Thyroid gland (tissue), 4 donors: ENCODE measurements at regions not wholly inside any gene's neighbourhood (a gene's known extent, or its start where the extent isn't known, plus 50 kb on each side); places are given as distances from the start of the nearest gene placed in this dataset.

Experiments
- DNase-seq, 2 donors: peaks; one replicate each; pipeline ENCODE4 v3.0.0-alpha.2; 2019
- H3K27ac ChIP-seq, 3 donors: fragments of 200-600 bp; sonication (generic); 1 replicate in 2 of 3; 2 replicates in 1 of 3; pipeline ENCODE4 v1.5.1; 2016 to 2019; ENCODE audit warnings: mild to moderate bottlenecking in 1 of 3, moderate library complexity in 1 of 3
- H3K27me3 ChIP-seq: fragments of 200-600 bp; sonication (generic); one replicate; pipeline ENCODE4 v1.5.1; 2019
- H3K36me3 ChIP-seq, 2 donors: fragments of 200-600 bp; sonication (generic); one replicate each; pipeline ENCODE4 v1.5.1; 2016 to 2019
- H3K4me1 ChIP-seq, 2 donors: fragments of 200-600 bp; sonication (generic); one replicate each; pipeline ENCODE4 v1.5.1; 2017 to 2019
- H3K4me3 ChIP-seq, 3 donors: fragments of 200-600 bp; sonication (generic); replicated peaks in 1 of 3; 1 replicate in 2 of 3; 2 replicates in 1 of 3; pipeline ENCODE4 v1.5.1; 2016; ENCODE audit warnings: mild to moderate bottlenecking in 1 of 3
- H3K9me3 ChIP-seq: fragments of 200-600 bp; sonication (generic); one replicate; pipeline ENCODE4 v1.5.1; 2017
- CTCF ChIP-seq, 6 experiments: fragments of 200-600 bp in 3 of 6; fragments of 450-650 bp in 3 of 6; sonication (generic) in 3 of 6; IDR thresholded peaks; one replicate each; pipeline ENCODE4 v1.5.1; 2016 to 2019; ENCODE audit warnings: antibody characterized with exemption in 6 of 6, mild to moderate bottlenecking in 2 of 6, inconsistent platforms in 1 of 6, moderate library complexity in 1 of 6
- POLR2A ChIP-seq, 2 donors: fragments of 450-650 bp; IDR thresholded peaks; one replicate each; pipeline ENCODE4 v1.6.1; 2017; ENCODE audit warnings: antibody characterized with exemption in 2 of 2, mild to moderate bottlenecking in 2 of 2, moderate library complexity in 1 of 2
- WGBS, 2 donors: methylation state at CpG; one replicate each; pipeline ENCODE4 v1.1.5; 2017; 5-methylcytosine and 5-hydroxymethylcytosine counted together
- intact Hi-C: fragments of 100-400 bp; cut with DNase I; formaldehyde crosslinking; loops from one replicate; pipeline ENCODE4 v1.15.1; 2023

- intact Hi-C loops, result no loop called here
- WGBS, 2 donors, result 40 to 49% methylated on average over 5 of the region's 5 CpGs
- H3K4me1 ChIP-seq, result peaks cover 3% of the 10 kb centered on the region in 2 donors
Measured at GRCh38 chr5:8184455-8185063, 315.6 kb downstream of the MTRR start.

DNA sequence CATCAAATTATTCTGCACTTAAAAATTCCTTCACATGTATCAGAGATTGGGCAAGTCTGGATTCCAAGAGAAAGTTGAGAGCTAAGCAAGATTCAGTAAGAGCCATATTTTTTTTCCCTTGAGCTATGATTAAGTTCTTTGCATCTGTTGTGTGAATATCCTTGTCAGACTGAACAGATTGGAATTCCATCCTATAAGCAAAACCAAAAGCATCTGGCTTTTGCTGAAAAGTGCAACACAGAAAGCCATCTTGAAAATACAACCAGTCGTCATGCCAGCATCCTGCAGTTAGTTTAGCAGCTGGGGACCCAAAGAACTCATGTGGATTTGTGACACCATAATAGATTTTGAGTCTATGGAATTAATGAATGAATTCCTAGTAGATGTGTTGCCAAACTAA lies 316.9 kb downstream of the MTRR start:
- no peak for TF ChIP-seq POLR2A (IDR thresholded peaks at IDR 0.05)
- no peak for TF ChIP-seq CTCF (IDR thresholded peaks at IDR 0.05)
- intact Hi-C loops, result no loop called here
- DNase-seq, result no peak
- no peaks in the 10 kb centered on the region for H3K36me3 ChIP-seq
- H3K9me3 ChIP-seq, result no peaks in the 10 kb centered on the region
- no peak overlapping the region for H3K27ac ChIP-seq
- WGBS, 2 donors, result 92 to 96% methylated on average over 1 of the region's 1 CpG
- H3K4me1 ChIP-seq, result peaks cover 3 to 4% of the 10 kb centered on the region in 2 donors
- H3K27me3 ChIP-seq, result no peaks in the 10 kb centered on the region
- no peak overlapping the region for H3K4me3 ChIP-seq

More at GRCh38 chr5:8184455-8185063, 315.6 kb downstream of the MTRR start:
- H3K27ac ChIP-seq, result no peak overlapping the region
- no peaks in the 10 kb centered on the region for H3K9me3 ChIP-seq
- DNase-seq, result peak; percentile 37
- H3K4me3 ChIP-seq, result no peak overlapping the region
- H3K27me3 ChIP-seq, result no peaks in the 10 kb centered on the region
- H3K36me3 ChIP-seq, result no peaks in the 10 kb centered on the region
- TF ChIP-seq CTCF (IDR thresholded peaks at IDR 0.05), result peak; percentile 34 to 75 (median 49)
- no peak for TF ChIP-seq POLR2A (IDR thresholded peaks at IDR 0.05)

DNA sequence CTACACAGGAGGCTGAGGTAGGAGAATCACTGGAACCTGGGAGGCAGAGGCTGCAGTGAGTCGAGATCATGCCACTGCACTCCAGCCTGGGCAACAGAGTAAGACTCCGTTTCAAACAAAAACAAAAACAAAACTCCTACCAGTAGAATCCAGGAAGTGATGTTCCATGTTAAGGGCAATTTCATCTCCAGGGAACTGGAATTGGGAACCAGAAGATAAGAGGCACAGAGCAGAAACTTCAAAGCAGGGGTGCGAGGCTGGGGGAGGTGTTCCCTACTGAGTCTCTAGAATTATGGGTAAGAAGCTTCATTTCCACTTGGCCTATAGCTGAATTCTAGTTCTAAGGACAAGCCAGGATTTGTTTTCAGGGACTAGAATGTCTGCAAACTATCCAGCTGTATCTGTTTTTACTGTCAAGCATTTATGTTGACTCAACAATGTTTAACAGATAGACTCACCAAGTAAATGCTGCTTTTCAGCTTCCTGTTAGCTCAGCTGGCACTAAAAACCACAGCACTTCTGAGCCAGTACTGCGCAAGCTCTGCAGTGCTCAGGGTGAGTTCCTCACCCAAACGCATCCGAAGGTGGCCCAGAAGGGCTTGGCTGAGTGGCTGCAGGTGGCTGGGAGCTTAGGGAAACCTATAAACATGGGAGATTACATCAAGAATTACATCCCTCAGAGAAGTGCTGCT lies 320.1 kb downstream of the MTRR start:
- 42 to 48% methylated on average over 6 of the region's 6 CpGs for WGBS, 2 donors

DNA sequence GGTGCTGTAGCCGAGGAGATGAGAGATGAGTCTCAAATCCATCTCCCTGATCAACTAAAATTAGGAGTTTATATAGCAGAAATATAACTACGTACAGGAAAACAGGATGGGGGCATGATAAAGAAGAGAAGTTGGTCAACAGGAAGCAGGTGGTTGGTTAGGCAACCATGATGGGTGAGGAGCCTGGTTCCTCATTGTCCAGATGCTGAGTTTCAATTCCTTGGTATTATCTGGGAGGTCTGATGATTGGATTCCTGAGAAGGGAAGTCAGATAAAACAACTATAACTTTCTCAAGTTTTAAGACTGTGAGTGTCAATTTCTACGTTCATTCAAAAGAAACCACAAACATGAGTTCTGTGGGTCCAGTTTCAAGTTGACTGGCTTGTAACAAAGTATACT lies 323.9 kb downstream of the MTRR start:
- Histone ChIP-seq H3K27me3 (no peaks in the 10 kb centered on the region), H3K4me3 (no peak overlapping the region), H3K9me3 (no peaks in the 10 kb centered on the region), H3K36me3 (no peaks in the 10 kb centered on the region), H3K27ac (no peak overlapping the region), H3K4me1 (peaks cover 4 to 9% of the 10 kb centered on the region in 2 donors)
- TF ChIP-seq CTCF (IDR thresholded peaks at IDR 0.05) (no peak), POLR2A (IDR thresholded peaks at IDR 0.05) (no peak)
- intact Hi-C loops, result no loop called here
- DNase-seq, result no peak
- 85 to 88% methylated on average over 3 of the region's 3 CpGs for WGBS, 2 donors

More for the DNA sequence above, 320.1 kb downstream of the MTRR start:
- no peaks in the 10 kb centered on the region for H3K36me3 ChIP-seq
- H3K27ac ChIP-seq, result peak overlapping the region; percentile 64 to 74 (median 66)
- intact Hi-C loops, result no loop called here
- peak; percentile 63 to 72 for DNase-seq
- H3K9me3 ChIP-seq, result no peaks in the 10 kb centered on the region
- TF ChIP-seq POLR2A (IDR thresholded peaks at IDR 0.05) (peak in 1 of 2 donors; percentile 19), CTCF (IDR thresholded peaks at IDR 0.05) (no peak)
- H3K27me3 ChIP-seq, result no peaks in the 10 kb centered on the region
- H3K4me1 ChIP-seq, result peaks cover 0 to 4% of the 10 kb centered on the region in 2 donors
- no peak overlapping the region for H3K4me3 ChIP-seq

GRCh38 chr5:8196061-8196460 lies 327.1 kb downstream of the MTRR start:
- Histone ChIP-seq H3K27ac (no peak overlapping the region), H3K27me3 (no peaks in the 10 kb centered on the region), H3K9me3 (no peaks in the 10 kb centered on the region), H3K4me3 (no peak overlapping the region), H3K4me1 (peaks cover 4% of the 10 kb centered on the region in 2 donors), H3K36me3 (no peaks in the 10 kb centered on the region)
- intact Hi-C loops, result no loop called here
- TF ChIP-seq POLR2A (IDR thresholded peaks at IDR 0.05) (no peak), CTCF (IDR thresholded peaks at IDR 0.05) (no peak)
- no peak for DNase-seq
- 44 to 54% methylated on average over 2 of the region's 2 CpGs for WGBS, 2 donors
